Liver (tissue), 8 donors: ENCODE measurements at regions not wholly inside any gene's neighbourhood (a gene's known extent, or its start where the extent isn't known, plus 50 kb on each side); places are given as distances from the start of the nearest gene placed in this dataset.

Source experiments
- DNase-seq: peaks from one replicate; pipeline ENCODE4 v3.0.0-alpha.2; 2017; ENCODE audit warnings: low spot score
- H3K27ac ChIP-seq, 2 donors: one replicate each; pipeline ENCODE4 v1.7.0; 2013; ENCODE audit warnings: inconsistent platforms in 2 of 2, low read length in 2 of 2, control low read depth in 1 of 2, low read depth in 1 of 2, mild to moderate bottlenecking in 1 of 2
- H3K27me3 ChIP-seq, 4 donors: one replicate each; pipeline versions ENCODE4 v1.6.1 to v1.7.0; 2013; ENCODE audit warnings: low read length in 3 of 4, inconsistent platforms in 1 of 4, mild to moderate bottlenecking in 1 of 4, moderate library complexity in 1 of 4; ENCODE audit not compliant: control insufficient read depth in 4 of 4, insufficient read depth in 4 of 4
- H3K36me3 ChIP-seq, 4 donors: one replicate each; pipeline versions ENCODE4 v1.6.1 to v1.7.0; 2013; ENCODE audit warnings: low read length in 3 of 4, mild to moderate bottlenecking in 3 of 4, low read depth in 1 of 4, moderate library complexity in 1 of 4; ENCODE audit not compliant: control insufficient read depth in 4 of 4, insufficient read depth in 3 of 4
- H3K4me1 ChIP-seq, 4 donors: one replicate each; pipeline versions ENCODE4 v1.6.1 to v1.7.0; 2013; ENCODE audit warnings: low read length in 3 of 4, mild to moderate bottlenecking in 3 of 4, moderate library complexity in 1 of 4; ENCODE audit not compliant: control insufficient read depth in 4 of 4, insufficient read depth in 4 of 4
- H3K4me3 ChIP-seq, 3 donors: one replicate each; pipeline versions ENCODE4 v1.6.1 to v1.7.0; 2013; ENCODE audit warnings: low read length in 3 of 3, control low read depth in 1 of 3, low read depth in 1 of 3, mild to moderate bottlenecking in 1 of 3
- H3K9ac ChIP-seq, 2 donors: one replicate each; pipeline ENCODE4 v1.7.0; 2013; ENCODE audit warnings: low read length in 2 of 2, mild to moderate bottlenecking in 2 of 2, moderate library complexity in 2 of 2, control low read depth in 1 of 2, low read depth in 1 of 2
- H3K9me3 ChIP-seq, 4 donors: one replicate each; pipeline versions ENCODE4 v1.6.1 to v1.7.0; 2013; ENCODE audit warnings: low read length in 3 of 4; ENCODE audit not compliant: control insufficient read depth in 4 of 4
- ATF3 ChIP-seq: IDR thresholded peaks from 2 replicates; pipeline ENCODE4 v1.6.1; 2016; ENCODE audit warnings: antibody characterized with exemption
- CTCF ChIP-seq: fragments of 150-350 bp; IDR thresholded peaks from 2 replicates; pipeline ENCODE4 v1.5.1; 2017; ENCODE audit warnings: improper control_type of control experiment, low read depth, low read length; ENCODE audit not compliant: missing input control
- EGR1 ChIP-seq, 2 donors: IDR thresholded peaks; 2 replicates each; pipeline ENCODE4 v1.6.1; 2016 to 2018; ENCODE audit warnings: antibody characterized with exemption in 2 of 2, low read depth in 2 of 2
- GABPA ChIP-seq, 2 donors: IDR thresholded peaks in 1 of 2; conservative IDR thresholded peaks in 1 of 2; 2 replicates each; pipeline ENCODE4 v1.6.1; 2016; ENCODE audit warnings: antibody characterized with exemption in 2 of 2, mild to moderate bottlenecking in 1 of 2, moderate library complexity in 1 of 2
- HNF4A ChIP-seq, 2 donors: conservative IDR thresholded peaks; 2 replicates each; pipeline ENCODE4 v1.6.1; 2016; ENCODE audit warnings: antibody characterized with exemption in 2 of 2, mild to moderate bottlenecking in 2 of 2
- HNF4G ChIP-seq: IDR thresholded peaks from 2 replicates; pipeline ENCODE4 v1.6.1; 2016; ENCODE audit warnings: antibody characterized with exemption
- JUND ChIP-seq, 2 donors: IDR thresholded peaks; 2 replicates each; pipeline ENCODE4 v1.6.1; 2016; ENCODE audit warnings: antibody characterized with exemption in 2 of 2
- MAX ChIP-seq: IDR thresholded peaks from 2 replicates; pipeline ENCODE4 v1.6.1; 2016; ENCODE audit warnings: antibody characterized with exemption
- NR2F2 ChIP-seq: IDR thresholded peaks from 2 replicates; pipeline ENCODE4 v1.6.1; 2016; ENCODE audit warnings: antibody characterized with exemption
- RAD21 ChIP-seq, 2 donors: IDR thresholded peaks; 2 replicates each; pipeline ENCODE4 v1.6.1; 2016; ENCODE audit warnings: antibody characterized with exemption in 2 of 2, mild to moderate bottlenecking in 2 of 2
- REST ChIP-seq: IDR thresholded peaks from 2 replicates; pipeline ENCODE4 v1.6.1; 2016; ENCODE audit warnings: antibody characterized with exemption, mild to moderate bottlenecking
- RXRA ChIP-seq, 2 donors: IDR thresholded peaks; 2 replicates each; pipeline ENCODE4 v1.6.1; 2017 to 2018; ENCODE audit warnings: antibody characterized with exemption in 2 of 2, mild to moderate bottlenecking in 1 of 2
- SP1 ChIP-seq: IDR thresholded peaks from 2 replicates; pipeline ENCODE4 v1.6.1; 2018; ENCODE audit warnings: antibody characterized with exemption, mild to moderate bottlenecking
- YY1 ChIP-seq: IDR thresholded peaks from 2 replicates; pipeline ENCODE4 v1.6.1; 2016; ENCODE audit warnings: antibody characterized with exemption, mild to moderate bottlenecking
- WGBS: extraction: QIAGEN DNeasy Blood & Tissue Kit; methylation state at CpG from one replicate; pipeline ENCODE4 v1.1.7; 2013; 5-methylcytosine and 5-hydroxymethylcytosine counted together
- TF ChIP-seq, protein P1 (sequence below): IDR thresholded peaks from 2 replicates; pipeline ENCODE4 v1.6.1; 2016; ENCODE audit warnings: antibody characterized with exemption
- donor health status: healthy.
- donor health status: healthy.
- donor health status: healthy.
- donor health status: healthy.
- donor health status: healthy.

GRCh38 chr4:80133240-80133783 lies 60.3 kb upstream of the ANTXR2 start:
- H3K27ac ChIP-seq, result no peak overlapping the region
- WGBS, result 92% methylated on average over 9 of the region's 9 CpGs
- H3K9ac ChIP-seq, result no peak overlapping the region
- H3K27me3 ChIP-seq, result peaks cover 0 to 3% (median 0%) of the 10 kb centered on the region in 4 donors
- TF ChIP-seq JUND (IDR thresholded peaks at IDR 0.05) (no peak), EGR1 (IDR thresholded peaks at IDR 0.05; ENCODE audit: low read depth in 2 of 2) (no peak), HNF4G (no peak), HNF4A (conservative IDR thresholded peaks at IDR 0.05) (no peak), RXRA (IDR thresholded peaks at IDR 0.05) (no peak), ATF3 (no peak), REST (no peak), YY1 (no peak), SP1 (no peak), GABPA (IDR thresholded peaks at IDR 0.05 in 1 of 2, conservative IDR thresholded peaks at IDR 0.05 in 1 of 2) (no peak)
- H3K4me3 ChIP-seq, result no peak overlapping the region
- H3K36me3 ChIP-seq, result no peaks in the 10 kb centered on the region
- no peak for DNase-seq
- H3K4me1 ChIP-seq, result no peaks in the 10 kb centered on the region
- no peaks in the 10 kb centered on the region for H3K9me3 ChIP-seq

DNA sequence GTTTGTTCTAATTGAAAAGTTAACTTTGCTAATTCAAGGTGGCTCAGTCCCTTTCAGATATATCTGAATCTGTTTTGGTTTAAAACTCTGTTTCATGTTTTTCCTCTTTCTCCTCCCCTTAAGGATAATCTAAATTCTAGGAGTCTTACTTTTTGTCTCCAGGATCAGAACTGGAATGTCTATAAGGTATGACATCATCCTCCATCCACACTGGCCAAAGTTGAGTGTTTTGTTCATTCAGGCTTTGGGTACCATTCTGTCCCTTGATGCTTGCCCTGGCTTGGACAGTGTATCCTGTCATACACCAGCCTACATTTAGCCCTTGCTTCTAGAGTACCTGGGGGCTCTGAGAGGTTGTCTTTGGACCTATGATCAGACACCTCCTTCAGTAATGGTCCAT lies 56.8 kb upstream of the ANTXR2 start:
- Histone ChIP-seq H3K9ac (no peak overlapping the region), H3K36me3 (no peaks in the 10 kb centered on the region)
- TF ChIP-seq REST, result no peak

DNA sequence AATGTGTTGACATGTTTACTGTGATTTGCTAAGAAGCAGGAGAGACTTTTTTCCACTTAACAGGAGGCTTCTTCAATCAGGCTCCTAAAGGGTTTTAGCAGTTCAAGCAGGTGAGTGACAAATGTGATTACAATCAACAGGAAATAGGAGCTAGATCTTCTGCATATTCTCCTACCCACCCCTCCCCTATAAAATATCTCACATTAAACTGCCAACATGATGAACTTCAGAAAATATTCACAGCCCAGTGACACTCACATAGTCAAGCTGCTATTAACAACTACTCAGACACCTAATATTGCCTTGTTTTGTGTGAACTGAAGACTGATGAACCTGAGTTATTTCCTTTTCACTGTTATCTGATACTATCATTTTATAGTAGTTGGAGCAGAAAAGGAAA lies 55.9 kb upstream of the ANTXR2 start:
- DNase-seq, result no peak
- H3K27ac ChIP-seq, result no peak overlapping the region
- no peak overlapping the region for H3K4me3 ChIP-seq
- no peak overlapping the region for H3K9ac ChIP-seq
- H3K4me1 ChIP-seq, result no peaks in the 10 kb centered on the region
- H3K27me3 ChIP-seq, result peaks cover 0 to 3% (median 0%) of the 10 kb centered on the region in 4 donors
- H3K9me3 ChIP-seq, result no peaks in the 10 kb centered on the region
- H3K36me3 ChIP-seq, result no peaks in the 10 kb centered on the region
- TF ChIP-seq JUND (IDR thresholded peaks at IDR 0.05), result no peak
- no peak for TF ChIP-seq CTCF
- TF ChIP-seq NR2F2, result no peak
- TF ChIP-seq RAD21 (IDR thresholded peaks at IDR 0.05), result no peak
- TF ChIP-seq, protein P1, sequence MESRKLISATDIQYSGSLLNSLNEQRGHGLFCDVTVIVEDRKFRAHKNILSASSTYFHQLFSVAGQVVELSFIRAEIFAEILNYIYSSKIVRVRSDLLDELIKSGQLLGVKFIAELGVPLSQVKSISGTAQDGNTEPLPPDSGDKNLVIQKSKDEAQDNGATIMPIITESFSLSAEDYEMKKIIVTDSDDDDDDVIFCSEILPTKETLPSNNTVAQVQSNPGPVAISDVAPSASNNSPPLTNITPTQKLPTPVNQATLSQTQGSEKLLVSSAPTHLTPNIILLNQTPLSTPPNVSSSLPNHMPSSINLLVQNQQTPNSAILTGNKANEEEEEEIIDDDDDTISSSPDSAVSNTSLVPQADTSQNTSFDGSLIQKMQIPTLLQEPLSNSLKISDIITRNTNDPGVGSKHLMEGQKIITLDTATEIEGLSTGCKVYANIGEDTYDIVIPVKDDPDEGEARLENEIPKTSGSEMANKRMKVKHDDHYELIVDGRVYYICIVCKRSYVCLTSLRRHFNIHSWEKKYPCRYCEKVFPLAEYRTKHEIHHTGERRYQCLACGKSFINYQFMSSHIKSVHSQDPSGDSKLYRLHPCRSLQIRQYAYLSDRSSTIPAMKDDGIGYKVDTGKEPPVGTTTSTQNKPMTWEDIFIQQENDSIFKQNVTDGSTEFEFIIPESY, result no peak
- no peak for TF ChIP-seq RXRA (IDR thresholded peaks at IDR 0.05)
- no peak for TF ChIP-seq MAX

More for the DNA sequence above, 56.8 kb upstream of the ANTXR2 start:
- no peaks in the 10 kb centered on the region for H3K4me1 ChIP-seq
- peaks cover 0 to 3% (median 0%) of the 10 kb centered on the region in 4 donors for H3K27me3 ChIP-seq
- no peak for DNase-seq
- no peaks in the 10 kb centered on the region for H3K9me3 ChIP-seq
- no peak overlapping the region for H3K4me3 ChIP-seq
- H3K27ac ChIP-seq, result no peak overlapping the region
